GM21381 (cell line): ENCODE measurements at regions not wholly inside any gene's neighbourhood (a gene's known extent, or its start where the extent isn't known, plus 50 kb on each side); places are given as distances from the start of the nearest gene placed in this dataset.
"Not testable (repeated sequence)": the region's sequence is repeated elsewhere in the genome, so short reads cannot be mapped to it uniquely, and the experiment has no call there.

Experiments
- ATAC-seq: cut with Tn5 transposase; IDR thresholded peaks from one replicate; pipeline ENCODE4 v1.9.1; 2021; ENCODE audit warnings: mild to moderate bottlenecking, moderate library complexity; ENCODE audit not compliant: unreplicated experiment

DNA sequence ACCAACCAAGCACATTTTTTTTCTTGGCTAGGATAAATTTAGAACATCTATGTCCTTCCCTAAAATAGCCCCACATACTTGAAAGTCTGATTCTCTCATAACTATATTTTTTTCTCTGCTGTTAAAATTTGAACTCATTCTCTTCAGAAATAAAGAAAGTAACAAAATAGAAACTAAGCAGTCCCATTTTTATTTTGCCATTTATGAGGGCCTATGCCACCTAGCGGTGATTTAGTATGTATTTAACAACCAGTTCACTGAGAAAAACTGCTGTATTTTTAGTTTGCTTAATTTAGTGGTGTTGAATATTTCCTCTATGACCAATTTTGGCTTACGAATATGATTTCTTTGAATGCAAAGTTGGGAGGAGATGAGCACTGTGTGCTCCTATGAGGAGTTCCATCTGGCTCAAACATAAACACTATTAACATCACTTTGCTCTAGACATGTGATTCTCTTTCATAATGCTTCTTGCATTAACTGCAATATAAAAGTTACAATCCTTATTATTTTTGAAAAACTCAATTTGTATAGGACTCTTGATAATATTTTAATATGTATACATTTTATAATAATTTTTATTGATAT is 116.6 kb downstream of the SYT15B start:
- ATAC-seq: not testable (repeated sequence)

DNA sequence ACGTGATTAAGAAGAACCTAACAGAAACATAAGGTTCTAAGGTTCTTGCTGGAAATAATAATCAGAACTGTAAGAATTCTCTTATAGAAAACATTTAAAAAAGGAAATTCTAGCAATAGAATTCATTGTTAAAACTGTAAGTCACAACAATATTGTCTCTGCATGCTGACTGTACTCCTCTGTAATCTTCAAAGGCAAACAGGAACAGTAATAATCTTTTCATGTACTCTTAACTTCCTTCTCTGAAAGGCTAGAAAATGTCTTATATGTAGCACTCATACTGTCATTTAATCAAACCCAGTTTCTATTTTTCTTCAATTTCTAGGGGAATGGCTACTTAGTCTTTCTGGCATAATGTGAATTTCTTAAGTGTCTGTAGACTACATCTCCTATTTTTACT is 103.5 kb upstream of the AGAP9 start:
- not testable (repeated sequence) for ATAC-seq

DNA sequence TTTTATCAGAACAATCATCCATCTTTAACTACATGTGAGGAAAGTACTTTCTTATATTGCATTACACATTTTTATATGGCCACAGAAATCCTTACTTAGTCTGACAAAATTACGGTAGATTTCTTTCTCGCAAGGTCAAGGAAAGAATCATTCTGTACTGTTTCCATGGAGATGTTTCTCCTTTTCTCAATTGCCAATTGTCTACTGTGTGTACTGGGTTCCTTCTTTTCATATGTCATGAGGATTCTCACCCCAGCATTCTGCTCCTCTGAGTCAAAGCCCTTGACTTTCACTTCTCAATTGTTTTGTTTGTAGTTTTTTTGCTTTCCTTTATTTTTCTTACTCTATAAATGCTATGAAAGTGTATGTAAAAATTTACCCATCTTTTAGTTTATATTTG is 99.3 kb upstream of the AGAP9 start:
- ATAC-seq: not testable (repeated sequence)

DNA sequence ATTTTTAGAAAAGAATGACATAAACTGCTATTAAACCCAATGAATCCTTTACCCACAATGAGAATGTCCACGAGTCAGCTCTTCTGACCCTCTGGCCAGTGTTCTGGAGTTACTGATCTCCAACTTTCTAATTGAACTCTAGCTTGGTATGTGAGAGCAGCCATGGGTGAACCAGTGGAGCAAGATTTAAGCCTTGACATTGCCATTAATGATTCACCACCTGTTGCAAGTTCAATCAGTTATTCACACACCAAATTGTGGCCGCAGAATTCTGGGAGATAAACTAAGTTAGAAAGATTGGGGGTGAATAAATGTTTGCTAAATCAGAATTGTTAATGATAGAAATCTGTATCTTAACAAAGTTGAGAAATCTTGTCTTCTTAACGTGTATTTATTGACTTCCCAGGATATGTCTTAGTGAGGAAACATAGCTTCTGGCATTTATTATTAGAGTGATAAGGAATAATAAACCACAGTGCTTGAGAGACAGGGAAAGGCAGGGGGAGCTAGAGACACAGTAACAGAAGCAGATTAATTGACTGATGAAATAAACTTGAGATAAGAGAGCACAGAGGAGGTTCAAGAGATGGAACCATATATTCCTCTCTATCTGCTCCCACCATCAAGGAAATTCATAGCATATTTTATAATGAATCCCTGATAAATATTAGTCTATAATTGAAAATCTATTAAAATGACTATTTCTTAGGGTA is 96.0 kb upstream of the AGAP9 start:
- not testable (repeated sequence) for ATAC-seq

DNA sequence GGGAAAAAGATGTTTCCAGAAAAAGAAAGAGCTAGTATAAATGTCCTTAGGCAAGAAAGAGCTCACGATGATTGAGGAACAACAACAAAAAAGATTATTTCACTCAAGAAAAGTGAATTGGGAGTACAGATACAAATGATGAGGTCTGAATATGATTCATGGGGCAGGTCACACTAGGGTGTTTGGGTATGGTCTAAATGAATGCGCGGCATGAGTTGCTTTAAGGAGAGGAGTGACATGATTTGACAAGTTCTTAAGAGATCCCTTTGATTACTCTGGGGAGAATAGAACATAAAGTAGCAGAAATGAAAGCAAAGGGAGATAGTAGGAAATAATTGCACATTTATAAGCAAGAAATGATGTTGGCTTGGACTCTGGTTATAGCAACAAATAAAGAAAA is 85.9 kb upstream of the AGAP9 start:
- not testable (repeated sequence) for ATAC-seq

DNA sequence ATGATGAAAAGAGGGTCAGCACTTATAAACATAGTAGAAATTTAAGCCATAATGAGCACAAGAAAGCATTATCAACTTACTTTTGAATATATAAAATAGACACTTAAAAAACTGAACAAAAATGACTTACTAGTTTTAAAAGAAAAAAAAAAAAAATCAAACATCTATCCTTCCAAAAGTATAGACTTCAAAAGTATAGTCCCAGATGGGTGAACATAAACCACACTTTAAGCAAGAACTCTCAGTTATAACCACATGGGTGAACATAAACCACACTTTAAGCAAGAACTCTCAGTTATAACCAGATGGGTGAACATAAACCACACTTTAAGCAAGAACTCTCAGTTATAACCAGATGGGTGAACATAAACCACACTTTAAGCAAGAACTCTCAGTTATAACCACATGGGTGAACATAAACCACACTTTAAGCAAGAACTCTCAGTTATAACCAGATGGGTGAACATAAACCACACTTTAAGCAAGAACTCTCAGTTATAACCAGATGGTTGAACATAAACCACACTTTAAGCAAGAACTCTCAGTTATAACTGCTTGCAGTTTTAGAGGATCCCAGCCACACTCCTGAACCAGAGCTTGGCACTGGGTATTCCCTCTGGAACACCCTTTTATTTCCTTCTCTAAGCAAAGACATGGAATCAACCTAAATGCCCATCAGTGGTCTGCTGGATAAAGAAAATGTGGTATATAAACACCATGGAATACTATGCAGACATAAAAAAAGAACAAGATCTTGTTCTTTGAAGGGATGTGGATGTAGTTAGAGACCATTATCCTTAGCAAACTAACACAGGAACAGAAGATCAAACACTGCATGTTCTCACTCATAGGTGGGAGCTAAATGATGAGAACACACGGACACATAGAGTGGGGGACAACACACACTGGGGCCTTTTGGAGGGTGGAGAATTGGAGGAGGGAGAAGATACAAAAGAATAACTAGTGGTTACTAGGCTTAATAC is 82.6 kb upstream of the AGAP9 start:
- ATAC-seq: not testable (repeated sequence)

DNA sequence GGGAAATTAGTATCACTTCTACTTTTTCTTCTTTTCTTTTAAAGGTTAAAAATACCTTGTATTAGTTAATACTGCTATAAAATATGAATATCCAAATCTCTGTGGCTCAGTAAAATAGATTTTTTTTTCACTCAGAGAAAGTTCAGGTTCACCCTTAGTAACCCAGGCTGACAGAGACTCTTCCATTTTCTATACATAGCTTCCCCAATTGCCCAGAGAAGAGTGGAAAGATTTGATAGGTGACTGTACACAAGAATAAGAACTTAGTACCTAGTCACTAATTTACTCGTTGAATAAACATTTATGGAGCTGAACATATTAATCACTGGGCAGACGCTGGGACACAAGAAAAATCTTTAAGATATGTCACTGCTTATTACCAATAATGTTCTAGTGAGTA is 77.2 kb upstream of the AGAP9 start:
- not testable (repeated sequence) for ATAC-seq

DNA sequence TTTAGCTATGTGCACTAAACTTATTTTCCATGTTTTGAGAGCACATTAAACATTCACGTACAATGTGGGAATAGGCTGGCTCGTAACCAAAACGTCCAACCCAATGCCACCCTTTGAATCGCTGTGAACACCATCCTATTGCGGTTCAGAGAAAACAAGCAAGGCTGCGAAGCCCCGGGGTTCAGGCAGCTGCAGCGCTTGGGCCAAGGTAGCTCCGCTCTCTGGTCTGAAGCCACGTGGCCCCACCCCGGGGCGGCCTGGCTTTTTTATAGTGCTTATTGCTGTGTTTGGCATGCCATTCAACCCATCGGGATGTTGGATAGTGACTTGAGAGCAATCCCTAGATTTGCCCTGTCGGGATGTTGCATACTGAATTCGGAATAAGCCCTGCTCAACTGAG is 76.7 kb upstream of the AGAP9 start:
- not testable (repeated sequence) for ATAC-seq

DNA sequence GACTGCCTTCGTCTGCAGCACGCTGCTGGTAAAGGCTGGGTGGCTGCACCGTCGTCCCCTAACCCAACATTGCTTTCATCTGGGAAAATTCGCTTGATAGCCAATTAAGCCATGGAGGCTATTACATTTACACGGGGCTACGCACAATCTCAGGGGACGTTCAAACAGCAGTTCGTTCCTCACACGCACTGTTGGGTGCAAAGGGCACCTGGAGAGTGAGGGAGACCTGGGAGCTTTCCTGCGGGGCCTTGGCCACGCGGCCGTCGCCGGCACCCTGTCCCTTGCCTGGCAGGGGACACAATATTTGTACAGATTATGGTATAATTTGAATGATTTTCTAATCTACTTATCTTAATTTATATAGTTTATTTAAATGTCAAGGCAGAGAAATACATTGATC is 76.2 kb upstream of the AGAP9 start:
- not testable (repeated sequence) for ATAC-seq

DNA sequence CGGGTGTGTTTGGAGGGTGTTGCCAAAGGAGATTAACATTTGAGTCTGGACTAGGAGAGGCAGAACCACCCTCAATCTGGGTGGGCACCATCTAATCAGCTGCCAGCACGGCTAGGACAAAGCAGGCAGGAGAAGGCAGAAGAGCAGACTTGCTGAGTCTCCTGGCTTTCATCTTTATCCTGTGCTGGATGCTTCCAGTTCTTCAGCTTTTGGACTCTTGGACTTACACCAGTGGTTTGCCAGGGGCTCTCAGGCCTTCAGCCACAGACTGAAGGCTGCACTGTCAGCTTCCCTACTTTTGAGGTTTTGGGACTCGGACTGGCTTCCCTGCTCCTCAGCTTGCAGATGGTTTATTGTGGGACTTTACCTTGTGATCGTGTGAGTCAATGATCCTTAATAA is 70.4 kb upstream of the AGAP9 start:
- ATAC-seq: not testable (repeated sequence)

DNA sequence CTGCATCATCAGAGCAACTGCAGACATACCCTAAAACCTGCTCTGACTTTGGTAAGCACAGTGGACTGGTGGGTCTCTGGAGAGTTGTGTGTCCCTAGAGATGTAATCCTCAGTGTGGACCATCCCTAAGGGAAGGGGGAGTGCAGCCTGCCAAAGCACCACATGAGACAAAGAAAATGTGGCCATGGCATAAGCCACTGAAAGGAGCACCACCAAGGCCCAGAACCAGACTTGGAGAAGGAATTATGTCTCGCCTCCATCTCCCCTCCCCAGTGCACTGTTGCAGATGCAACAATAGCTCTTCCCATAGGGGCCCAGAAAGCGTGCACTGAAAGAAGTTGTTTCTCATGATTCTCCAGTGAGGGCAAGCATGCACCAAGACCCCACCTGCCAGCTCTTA is 69.7 kb upstream of the AGAP9 start:
- not testable (repeated sequence) for ATAC-seq

DNA sequence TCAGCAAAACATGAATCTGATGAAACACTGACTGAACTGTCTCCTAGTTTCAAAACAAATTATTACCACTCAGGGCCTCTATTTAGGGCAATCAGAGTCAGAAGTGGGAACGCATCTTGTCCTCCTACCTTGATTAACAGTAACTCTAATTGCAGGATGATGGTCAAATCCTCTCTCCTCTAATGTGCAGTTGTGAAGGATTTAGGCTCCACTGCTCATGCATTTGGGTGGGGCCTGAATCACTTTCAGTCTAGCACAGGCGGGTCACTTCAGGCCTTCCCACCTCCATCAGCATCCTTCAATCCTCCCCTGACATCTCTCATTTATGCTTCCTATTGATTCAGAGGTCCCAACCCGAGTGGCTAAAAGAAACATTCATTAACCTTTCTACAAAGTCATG is 67.5 kb upstream of the AGAP9 start:
- ATAC-seq: not testable (repeated sequence)

DNA sequence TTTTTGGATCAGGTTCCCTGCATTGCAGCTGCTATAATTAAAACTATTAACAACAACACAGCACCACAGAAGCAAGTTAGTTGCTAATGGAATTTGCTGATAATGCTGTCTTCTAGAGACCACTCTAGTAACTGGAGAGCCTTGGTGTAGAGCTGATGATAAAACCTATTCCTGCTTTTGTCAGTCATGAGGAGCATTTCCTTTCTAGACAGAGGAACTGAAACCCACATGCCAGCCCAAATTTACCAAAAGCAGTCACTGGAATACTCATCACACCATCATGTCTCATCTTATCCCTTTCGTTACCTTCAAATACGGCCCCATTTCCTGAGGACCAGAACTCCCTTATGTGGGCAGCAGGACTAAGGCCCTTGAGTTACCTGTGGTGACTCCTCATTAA is 67.1 kb upstream of the AGAP9 start:
- ATAC-seq: not testable (repeated sequence)

DNA sequence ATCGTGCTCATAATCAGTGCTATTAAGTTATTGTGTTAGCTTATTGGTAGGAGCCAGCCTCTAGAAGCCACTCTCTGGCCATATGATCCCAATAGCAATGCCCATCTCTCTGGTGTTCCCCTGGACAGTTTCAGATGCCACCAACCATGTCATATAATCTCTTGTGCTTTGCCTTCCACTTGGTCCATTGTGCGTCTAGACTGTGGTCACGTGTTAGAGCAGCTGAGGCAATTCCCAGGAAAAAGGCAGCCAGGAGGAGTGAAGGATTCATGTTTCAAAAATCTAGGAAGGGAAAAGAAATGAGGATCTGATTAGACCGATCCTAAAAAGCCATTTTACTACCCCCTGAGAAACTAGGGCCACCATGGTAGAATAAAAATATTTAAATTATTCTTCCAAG is 58.6 kb upstream of the AGAP9 start:
- ATAC-seq: not testable (repeated sequence)

DNA sequence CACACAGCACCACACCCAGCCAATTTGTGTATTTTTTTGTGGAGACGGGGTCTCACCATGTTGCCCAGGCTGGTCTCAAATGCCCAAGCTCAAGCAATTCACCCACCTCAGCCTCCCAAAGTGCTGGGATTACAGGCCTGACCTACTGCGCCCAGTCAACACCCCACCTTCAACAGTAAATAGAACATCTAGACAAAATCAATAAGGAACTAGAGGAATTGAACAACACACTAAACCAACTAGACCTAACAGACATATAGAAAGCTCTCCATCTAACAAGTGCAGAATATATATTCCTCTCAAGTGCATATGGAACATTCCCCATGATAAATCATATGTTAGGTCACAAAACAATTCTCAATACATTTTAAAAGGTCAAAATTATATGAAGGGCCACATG is 56.6 kb upstream of the AGAP9 start:
- ATAC-seq: not testable (repeated sequence)

DNA sequence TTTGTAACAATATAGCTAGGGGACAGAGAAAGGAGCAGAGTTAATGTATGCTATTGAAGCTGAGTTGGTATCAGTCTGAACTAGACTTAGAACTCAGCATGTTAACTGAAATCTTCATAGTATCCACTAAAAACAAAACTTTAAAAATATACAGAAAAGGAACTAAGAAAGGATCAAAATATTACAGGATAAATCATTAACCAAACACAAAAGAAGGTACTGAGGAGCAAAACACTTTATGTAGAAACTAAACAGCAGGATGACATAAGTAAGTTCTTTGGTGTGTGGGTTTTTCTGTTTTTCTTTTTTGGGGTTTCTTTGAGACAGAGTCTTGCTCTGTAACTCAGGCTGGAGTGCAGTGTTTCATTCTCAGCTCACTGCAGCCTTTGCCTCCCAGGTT is 55.1 kb upstream of the AGAP9 start:
- ATAC-seq: peak; percentile 99
